ENCODE measurements at regions not wholly inside any gene's neighbourhood (a gene's known extent, or its start where the extent isn't known, plus 50 kb on each side); places are given as distances from the start of the nearest gene placed in this dataset.

GRCh38 chr13:107854880-107855279 lies 360.5 kb downstream of the LIG4 start:
- no peak for DNase-seq (ENCODE audit: low spot score in 2 of 2, unreplicated experiment in 2 of 2)
- Mint-ChIP-seq H3K4me1 (no peaks in the 10 kb centered on the region), H3K4me3 (no peak overlapping the region), H3K27me3 (ENCODE audit: low read depth) (peaks cover 22% of the 10 kb centered on the region), H3K27ac (no peak overlapping the region), H3K36me3 (no peaks in the 10 kb centered on the region), H3K9me3 (no peaks in the 10 kb centered on the region)
- no peak for TF ChIP-seq CTCF (IDR thresholded peaks at IDR 0.05; ENCODE audit: unreplicated experiment)

GRCh38 chr13:107852072-107852471 lies 363.3 kb downstream of the LIG4 start:
- H3K4me3 Mint-ChIP-seq = no peak overlapping the region
- H3K4me1 Mint-ChIP-seq = no peaks in the 10 kb centered on the region

GRCh38 chr13:107851670-107852069 lies 363.7 kb downstream of the LIG4 start:
- peaks cover 9% of the 10 kb centered on the region for H3K27me3 Mint-ChIP-seq (ENCODE audit: low read depth)
- no peak for TF ChIP-seq CTCF (IDR thresholded peaks at IDR 0.05; ENCODE audit: unreplicated experiment)
- H3K4me3 Mint-ChIP-seq = no peak overlapping the region
- H3K9me3 Mint-ChIP-seq = no peaks in the 10 kb centered on the region
- DNase-seq (ENCODE audit: low spot score in 2 of 2, unreplicated experiment in 2 of 2) = no peak
- H3K4me1 Mint-ChIP-seq = no peaks in the 10 kb centered on the region
- H3K27ac Mint-ChIP-seq = no peak overlapping the region
- no peaks in the 10 kb centered on the region for H3K36me3 Mint-ChIP-seq

More at GRCh38 chr13:107852072-107852471, 363.3 kb downstream of the LIG4 start:
- peaks cover 13% of the 10 kb centered on the region for H3K27me3 Mint-ChIP-seq (ENCODE audit: low read depth)
- no peak overlapping the region for H3K27ac Mint-ChIP-seq
- H3K9me3 Mint-ChIP-seq = no peaks in the 10 kb centered on the region
- H3K36me3 Mint-ChIP-seq = no peaks in the 10 kb centered on the region
- no peak for TF ChIP-seq CTCF (IDR thresholded peaks at IDR 0.05; ENCODE audit: unreplicated experiment)
- no peak for DNase-seq (ENCODE audit: low spot score in 2 of 2, unreplicated experiment in 2 of 2)

- no peak overlapping the region for H3K27ac Mint-ChIP-seq
- no peak overlapping the region for H3K4me3 Mint-ChIP-seq
- TF ChIP-seq CTCF (IDR thresholded peaks at IDR 0.05; ENCODE audit: unreplicated experiment) = no peak
- H3K27me3 Mint-ChIP-seq (ENCODE audit: low read depth) = no peaks in the 10 kb centered on the region
- H3K36me3 Mint-ChIP-seq = no peaks in the 10 kb centered on the region
- no peaks in the 10 kb centered on the region for H3K4me1 Mint-ChIP-seq
- no peaks in the 10 kb centered on the region for H3K9me3 Mint-ChIP-seq
- DNase-seq (ENCODE audit: low spot score in 2 of 2, unreplicated experiment in 2 of 2) = no peak
Observed at GRCh38 chr13:107847406-107847805, 367.9 kb downstream of the LIG4 start.

- no peak for TF ChIP-seq CTCF (IDR thresholded peaks at IDR 0.05; ENCODE audit: unreplicated experiment)
- H3K36me3 Mint-ChIP-seq = no peaks in the 10 kb centered on the region
- no peak overlapping the region for H3K4me3 Mint-ChIP-seq
- H3K4me1 Mint-ChIP-seq = no peaks in the 10 kb centered on the region
- H3K27ac Mint-ChIP-seq = no peak overlapping the region
- no peak for DNase-seq (ENCODE audit: low spot score in 2 of 2, unreplicated experiment in 2 of 2)
- H3K27me3 Mint-ChIP-seq (ENCODE audit: low read depth) = no peaks in the 10 kb centered on the region
- H3K9me3 Mint-ChIP-seq = no peaks in the 10 kb centered on the region
Observed at GRCh38 chr13:107846642-107847041, 368.7 kb downstream of the LIG4 start.

GRCh38 chr13:107845911-107846310 lies 369.4 kb downstream of the LIG4 start:
- Mint-ChIP-seq H3K36me3 (no peaks in the 10 kb centered on the region), H3K27ac (no peak overlapping the region), H3K4me1 (no peaks in the 10 kb centered on the region), H3K27me3 (ENCODE audit: low read depth) (no peaks in the 10 kb centered on the region), H3K9me3 (no peaks in the 10 kb centered on the region), H3K4me3 (no peak overlapping the region)
- DNase-seq (ENCODE audit: low spot score in 2 of 2, unreplicated experiment in 2 of 2) = no peak
- TF ChIP-seq CTCF (IDR thresholded peaks at IDR 0.05; ENCODE audit: unreplicated experiment) = no peak
